ENCODE measurements at regions not wholly inside any gene's neighbourhood (a gene's known extent, or its start where the extent isn't known, plus 50 kb on each side); places are given as distances from the start of the nearest gene placed in this dataset.

DNA sequence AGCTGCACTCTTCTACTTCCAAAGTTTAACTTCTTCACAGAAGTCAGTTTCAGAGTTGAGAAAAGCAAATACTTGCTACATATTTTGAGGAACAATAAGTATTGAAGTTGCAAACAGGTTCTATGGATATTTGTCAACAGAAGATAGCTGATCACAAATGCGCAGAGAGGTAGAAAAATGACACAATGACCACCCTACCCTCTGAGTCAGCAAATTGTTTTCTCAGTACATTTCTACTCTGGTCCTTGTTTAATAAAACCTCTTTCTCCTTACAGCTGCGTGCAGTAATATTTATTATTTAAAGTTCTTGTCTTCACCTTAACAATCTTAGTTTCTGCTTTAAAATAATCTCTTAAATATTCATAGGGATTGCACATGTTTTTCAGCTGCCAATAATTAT is 855.1 kb upstream of the CTNND2 start:
- Histone ChIP-seq H3K9ac (ENCODE audit: insufficient read depth, low read length) (no peak overlapping the region), H3K27me3 (ENCODE audit: control insufficient read depth, insufficient read depth, low read length) (no peaks in the 10 kb centered on the region), H2AFZ (ENCODE audit: low read length) (no peak overlapping the region), H4K20me1 (ENCODE audit: control insufficient read depth, extremely low read depth, insufficient read depth, low read length) (no peaks in the 10 kb centered on the region), H3K27ac (ENCODE audit: insufficient read depth, low read length) (no peak overlapping the region), H3K4me2 (ENCODE audit: extremely low read depth, insufficient read depth, low read length) (no peak overlapping the region), H3K79me2 (ENCODE audit: control insufficient read depth, insufficient read depth, low read length) (no peaks in the 10 kb centered on the region), H3K36me3 (ENCODE audit: control insufficient read depth, insufficient read depth, low read length) (no peaks in the 10 kb centered on the region), H3K4me3 (replicated peaks in 1 of 4; ENCODE audit: control extremely low read depth in 1 of 4, insufficient read depth in 1 of 4, low read depth in 3 of 4, low read length in 4 of 4) (no peak overlapping the region), H3K4me1 (ENCODE audit: control insufficient read depth, extremely low read depth, insufficient read depth, low read length) (no peaks in the 10 kb centered on the region), H3K9me3 (ENCODE audit: control insufficient read depth, insufficient read depth, low read depth, low read length) (no peaks in the 10 kb centered on the region)
- DNase-seq (ENCODE audit: low read depth in 2 of 2): no peak
- no peak for TF ChIP-seq EZH2 (IDR thresholded peaks at IDR 0.05; ENCODE audit: low read length, missing control alignments)
- TF ChIP-seq, protein P1, sequence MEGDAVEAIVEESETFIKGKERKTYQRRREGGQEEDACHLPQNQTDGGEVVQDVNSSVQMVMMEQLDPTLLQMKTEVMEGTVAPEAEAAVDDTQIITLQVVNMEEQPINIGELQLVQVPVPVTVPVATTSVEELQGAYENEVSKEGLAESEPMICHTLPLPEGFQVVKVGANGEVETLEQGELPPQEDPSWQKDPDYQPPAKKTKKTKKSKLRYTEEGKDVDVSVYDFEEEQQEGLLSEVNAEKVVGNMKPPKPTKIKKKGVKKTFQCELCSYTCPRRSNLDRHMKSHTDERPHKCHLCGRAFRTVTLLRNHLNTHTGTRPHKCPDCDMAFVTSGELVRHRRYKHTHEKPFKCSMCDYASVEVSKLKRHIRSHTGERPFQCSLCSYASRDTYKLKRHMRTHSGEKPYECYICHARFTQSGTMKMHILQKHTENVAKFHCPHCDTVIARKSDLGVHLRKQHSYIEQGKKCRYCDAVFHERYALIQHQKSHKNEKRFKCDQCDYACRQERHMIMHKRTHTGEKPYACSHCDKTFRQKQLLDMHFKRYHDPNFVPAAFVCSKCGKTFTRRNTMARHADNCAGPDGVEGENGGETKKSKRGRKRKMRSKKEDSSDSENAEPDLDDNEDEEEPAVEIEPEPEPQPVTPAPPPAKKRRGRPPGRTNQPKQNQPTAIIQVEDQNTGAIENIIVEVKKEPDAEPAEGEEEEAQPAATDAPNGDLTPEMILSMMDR (conservative IDR thresholded peaks at IDR 0.05 in 1 of 2, IDR thresholded peaks at IDR 0.05 in 1 of 2; ENCODE audit: low read depth in 1 of 2, low read length in 2 of 2): no peak

DNA sequence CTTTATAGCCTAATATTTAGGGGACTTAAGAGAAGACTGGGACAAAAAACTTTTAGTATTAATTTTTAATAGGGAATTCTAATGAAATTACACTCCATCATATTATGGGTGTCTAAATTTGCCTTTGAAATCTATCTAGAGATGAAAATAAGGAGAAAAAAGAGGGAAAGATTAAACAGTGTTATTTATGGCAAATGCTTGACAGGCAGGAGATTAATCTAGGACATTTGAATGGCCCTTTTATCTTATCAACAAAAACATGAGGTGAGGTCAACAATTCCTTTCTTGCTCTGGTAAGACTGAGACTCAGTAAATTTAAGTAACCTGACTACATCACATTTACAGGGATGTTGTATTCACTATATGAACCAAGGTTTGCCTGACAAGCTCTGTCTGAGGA is 852.8 kb upstream of the CTNND2 start:
- H3K27ac ChIP-seq (ENCODE audit: insufficient read depth, low read length): no peak overlapping the region
- H3K9me3 ChIP-seq (ENCODE audit: control insufficient read depth, insufficient read depth, low read depth, low read length): no peaks in the 10 kb centered on the region
- H3K79me2 ChIP-seq (ENCODE audit: control insufficient read depth, insufficient read depth, low read length): no peaks in the 10 kb centered on the region
- TF ChIP-seq, protein P1 (conservative IDR thresholded peaks at IDR 0.05 in 1 of 2, IDR thresholded peaks at IDR 0.05 in 1 of 2; ENCODE audit: low read depth in 1 of 2, low read length in 2 of 2): no peak
- no peak for TF ChIP-seq EZH2 (IDR thresholded peaks at IDR 0.05; ENCODE audit: low read length, missing control alignments)
- no peak for DNase-seq (ENCODE audit: low read depth in 2 of 2)
- H3K4me2 ChIP-seq (ENCODE audit: extremely low read depth, insufficient read depth, low read length): no peak overlapping the region
- H3K4me3 ChIP-seq (replicated peaks in 1 of 4; ENCODE audit: control extremely low read depth in 1 of 4, insufficient read depth in 1 of 4, low read depth in 3 of 4, low read length in 4 of 4): no peak overlapping the region
- H3K9ac ChIP-seq (ENCODE audit: insufficient read depth, low read length): no peak overlapping the region
- H3K36me3 ChIP-seq (ENCODE audit: control insufficient read depth, insufficient read depth, low read length): no peaks in the 10 kb centered on the region
- no peaks in the 10 kb centered on the region for H3K27me3 ChIP-seq (ENCODE audit: control insufficient read depth, insufficient read depth, low read length)
- no peaks in the 10 kb centered on the region for H3K4me1 ChIP-seq (ENCODE audit: control insufficient read depth, extremely low read depth, insufficient read depth, low read length)
- H2AFZ ChIP-seq (ENCODE audit: low read length): no peak overlapping the region
- H4K20me1 ChIP-seq (ENCODE audit: control insufficient read depth, extremely low read depth, insufficient read depth, low read length): no peaks in the 10 kb centered on the region

DNA sequence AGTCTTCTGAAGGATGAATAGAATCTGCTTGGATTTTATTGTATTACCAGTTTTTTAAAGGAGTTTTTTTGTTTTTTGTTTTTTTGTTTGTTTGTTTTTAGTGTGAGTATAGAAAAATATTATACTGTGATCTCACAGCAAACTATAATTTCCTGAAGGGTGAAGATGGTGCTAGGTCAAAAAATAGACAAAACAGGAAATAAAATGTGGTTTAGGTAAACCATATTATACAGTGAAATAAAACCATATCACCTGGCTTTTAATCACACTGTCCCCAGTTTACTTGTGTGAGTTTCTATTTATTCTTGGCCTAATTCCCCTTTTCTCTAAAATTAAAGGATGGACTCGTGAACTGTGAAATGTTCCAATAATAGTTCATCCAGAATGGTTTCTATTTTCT is 841.3 kb upstream of the CTNND2 start:
- no peaks in the 10 kb centered on the region for H3K9me3 ChIP-seq (ENCODE audit: control insufficient read depth, insufficient read depth, low read depth, low read length)
- H3K27ac ChIP-seq (ENCODE audit: insufficient read depth, low read length): no peak overlapping the region
- H3K36me3 ChIP-seq (ENCODE audit: control insufficient read depth, insufficient read depth, low read length): no peaks in the 10 kb centered on the region
- H4K20me1 ChIP-seq (ENCODE audit: control insufficient read depth, extremely low read depth, insufficient read depth, low read length): no peaks in the 10 kb centered on the region
- no peaks in the 10 kb centered on the region for H3K79me2 ChIP-seq (ENCODE audit: control insufficient read depth, insufficient read depth, low read length)
- no peaks in the 10 kb centered on the region for H3K27me3 ChIP-seq (ENCODE audit: control insufficient read depth, insufficient read depth, low read length)
- no peak for DNase-seq (ENCODE audit: low read depth in 2 of 2)
- H3K4me1 ChIP-seq (ENCODE audit: control insufficient read depth, extremely low read depth, insufficient read depth, low read length): no peaks in the 10 kb centered on the region
- H3K4me2 ChIP-seq (ENCODE audit: extremely low read depth, insufficient read depth, low read length): no peak overlapping the region
- H2AFZ ChIP-seq (ENCODE audit: low read length): no peak overlapping the region
- TF ChIP-seq, protein P1 (conservative IDR thresholded peaks at IDR 0.05 in 1 of 2, IDR thresholded peaks at IDR 0.05 in 1 of 2; ENCODE audit: low read depth in 1 of 2, low read length in 2 of 2): no peak
- TF ChIP-seq EZH2 (IDR thresholded peaks at IDR 0.05; ENCODE audit: low read length, missing control alignments): no peak
- H3K4me3 ChIP-seq (replicated peaks in 1 of 4; ENCODE audit: control extremely low read depth in 1 of 4, insufficient read depth in 1 of 4, low read depth in 3 of 4, low read length in 4 of 4): no peak overlapping the region
- H3K9ac ChIP-seq (ENCODE audit: insufficient read depth, low read length): no peak overlapping the region

All from fibroblast of lung (primary cell).